Activated T-helper 1 cell treated with anti-CD3 and anti-CD28 coated beads, Interleukin-12 subunit alpha, Interleukin-12 subunit beta, Interleukin-2, Interleukin-4 antibody, amounts not matched to agents 30 ng/mL and 10 ng/mL and 1 ng/mL, durations not matched to agents 14 hours and 24 hours and 36 hours (primary cell): ENCODE measurements at regions not wholly inside any gene's neighbourhood (a gene's known extent, or its start where the extent isn't known, plus 50 kb on each side); places are given as distances from the start of the nearest gene placed in this dataset.
"Not testable (repeated sequence)": the region's sequence is repeated elsewhere in the genome, so short reads cannot be mapped to it uniquely, and the experiment has no call there.

Experiments
- DNase-seq: peaks from one replicate; pipeline ENCODE4 v3.0.0; 2021; ENCODE audit warnings: low spot score
- H3K27ac Mint-ChIP-seq: one replicate; pipeline ENCODE4 v1.8.0; 2021; ENCODE audit warnings: mild to moderate bottlenecking, mixed read lengths
- H3K27me3 Mint-ChIP-seq: one replicate; pipeline ENCODE4 v1.8.0; 2022; ENCODE audit warnings: mild to moderate bottlenecking, moderate library complexity, mixed read lengths; ENCODE audit not compliant: insufficient read depth
- H3K36me3 Mint-ChIP-seq: one replicate; pipeline ENCODE4 v1.8.0; 2021; ENCODE audit warnings: low read depth, mixed read lengths
- H3K4me1 Mint-ChIP-seq: one replicate; pipeline ENCODE4 v1.8.0; 2021; ENCODE audit warnings: low read depth, mixed read lengths
- H3K4me3 Mint-ChIP-seq: one replicate; pipeline ENCODE4 v1.8.0; 2021; ENCODE audit warnings: mild to moderate bottlenecking, moderate library complexity, mixed read lengths
- H3K9me3 Mint-ChIP-seq: one replicate; pipeline ENCODE4 v1.8.0; 2021; ENCODE audit warnings: mixed read lengths
- intact Hi-C: fragments of 100-400 bp; cut with micrococcal nuclease; formaldehyde crosslinking; loops from one replicate; pipeline ENCODE4 v1.15.1; 2024

DNA sequence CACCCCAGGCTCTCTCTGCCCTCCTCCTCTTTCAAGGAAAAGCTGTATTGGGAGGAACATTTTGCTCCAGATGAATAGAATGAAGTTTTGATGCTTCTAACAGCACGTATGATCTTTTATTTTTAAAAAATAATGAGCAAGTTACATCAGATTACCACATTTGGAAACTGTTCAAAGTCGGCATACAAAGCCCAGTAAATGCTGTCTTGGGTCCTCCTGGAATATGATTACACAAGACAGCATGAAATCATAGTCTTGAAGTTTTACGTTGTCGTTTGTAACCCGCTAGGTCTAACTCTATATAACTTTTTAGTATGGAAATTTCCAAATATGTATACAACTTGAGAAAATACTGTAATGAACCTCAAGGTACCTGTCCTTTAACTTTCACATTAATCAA lies 385.6 kb downstream of the HLX start:
- no peak overlapping the region for H3K4me3 Mint-ChIP-seq
- intact Hi-C loops: loop anchor here (5.0 kb wide), 1 partner anchor 907 kb away; no protein-coding TSS in a partner anchor
- peaks cover 2% of the 10 kb centered on the region for H3K27me3 Mint-ChIP-seq
- H3K36me3 Mint-ChIP-seq: no peaks in the 10 kb centered on the region
- no peaks in the 10 kb centered on the region for H3K9me3 Mint-ChIP-seq
- no peak for DNase-seq
- H3K4me1 Mint-ChIP-seq: no peaks in the 10 kb centered on the region
- no peak overlapping the region for H3K27ac Mint-ChIP-seq

GRCh38 chr1:221268295-221268694 lies 389.1 kb downstream of the HLX start:
- H3K9me3 Mint-ChIP-seq: no peaks in the 10 kb centered on the region
- peaks cover 2% of the 10 kb centered on the region for H3K27me3 Mint-ChIP-seq
- no peaks in the 10 kb centered on the region for H3K4me1 Mint-ChIP-seq
- H3K36me3 Mint-ChIP-seq: no peaks in the 10 kb centered on the region
- H3K27ac Mint-ChIP-seq: no peak overlapping the region
- intact Hi-C loops: no loop called here
- no peak for DNase-seq
- no peak overlapping the region for H3K4me3 Mint-ChIP-seq

GRCh38 chr1:221271701-221272100 lies 392.5 kb downstream of the HLX start:
- no peak for DNase-seq
- Mint-ChIP-seq H3K4me3 (no peak overlapping the region), H3K27ac (no peak overlapping the region), H3K27me3 (no peaks in the 10 kb centered on the region), H3K9me3 (no peaks in the 10 kb centered on the region), H3K4me1 (no peaks in the 10 kb centered on the region), H3K36me3 (no peaks in the 10 kb centered on the region)
- intact Hi-C loops: no loop called here

GRCh38 chr1:221272940-221273339 lies 393.7 kb downstream of the HLX start:
- H3K36me3 Mint-ChIP-seq: no peaks in the 10 kb centered on the region
- no peaks in the 10 kb centered on the region for H3K9me3 Mint-ChIP-seq
- no peaks in the 10 kb centered on the region for H3K27me3 Mint-ChIP-seq
- H3K27ac Mint-ChIP-seq: no peak overlapping the region
- no peak overlapping the region for H3K4me3 Mint-ChIP-seq
- no peak for DNase-seq
- intact Hi-C loops: no loop called here
- no peaks in the 10 kb centered on the region for H3K4me1 Mint-ChIP-seq

GRCh38 chr1:221274373-221274772 lies 395.1 kb downstream of the HLX start:
- H3K4me3 Mint-ChIP-seq: no peak overlapping the region
- no peak for DNase-seq
- no peak overlapping the region for H3K27ac Mint-ChIP-seq
- H3K36me3 Mint-ChIP-seq: no peaks in the 10 kb centered on the region
- no peaks in the 10 kb centered on the region for H3K9me3 Mint-ChIP-seq
- no peaks in the 10 kb centered on the region for H3K4me1 Mint-ChIP-seq
- intact Hi-C loops: no loop called here
- no peaks in the 10 kb centered on the region for H3K27me3 Mint-ChIP-seq

GRCh38 chr1:221276896-221277409 lies 397.7 kb downstream of the HLX start:
- intact Hi-C loops: no loop called here
- DNase-seq: no peak
- Mint-ChIP-seq H3K27ac (no peak overlapping the region), H3K36me3 (no peaks in the 10 kb centered on the region), H3K4me1 (no peaks in the 10 kb centered on the region), H3K27me3 (no peaks in the 10 kb centered on the region), H3K9me3 (no peaks in the 10 kb centered on the region), H3K4me3 (no peak overlapping the region)

DNA sequence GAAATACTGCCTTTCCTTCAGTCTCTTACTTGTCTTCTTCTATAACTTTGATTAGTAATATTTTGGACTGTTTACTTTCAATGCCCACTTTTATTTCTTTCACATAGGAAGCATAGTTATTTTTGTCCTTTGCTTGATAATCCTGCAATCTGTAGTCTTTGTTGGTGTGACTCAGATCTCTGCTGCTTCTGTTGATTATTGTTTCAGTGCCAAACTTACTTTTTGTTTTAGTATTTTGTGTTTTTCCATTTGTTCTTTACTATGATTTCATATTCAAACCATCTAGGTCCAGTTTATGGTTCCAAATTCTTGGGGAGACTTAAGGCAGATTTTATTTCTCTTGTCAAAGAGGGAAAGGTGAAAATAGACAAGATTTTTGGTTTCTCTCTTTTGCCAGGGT lies 399.9 kb downstream of the HLX start:
- Mint-ChIP-seq H3K27ac (no peak overlapping the region), H3K4me3 (no peak overlapping the region), H3K27me3 (no peaks in the 10 kb centered on the region), H3K9me3 (no peaks in the 10 kb centered on the region), H3K36me3 (no peaks in the 10 kb centered on the region), H3K4me1 (no peaks in the 10 kb centered on the region)
- intact Hi-C loops: no loop called here
- DNase-seq: no peak

DNA sequence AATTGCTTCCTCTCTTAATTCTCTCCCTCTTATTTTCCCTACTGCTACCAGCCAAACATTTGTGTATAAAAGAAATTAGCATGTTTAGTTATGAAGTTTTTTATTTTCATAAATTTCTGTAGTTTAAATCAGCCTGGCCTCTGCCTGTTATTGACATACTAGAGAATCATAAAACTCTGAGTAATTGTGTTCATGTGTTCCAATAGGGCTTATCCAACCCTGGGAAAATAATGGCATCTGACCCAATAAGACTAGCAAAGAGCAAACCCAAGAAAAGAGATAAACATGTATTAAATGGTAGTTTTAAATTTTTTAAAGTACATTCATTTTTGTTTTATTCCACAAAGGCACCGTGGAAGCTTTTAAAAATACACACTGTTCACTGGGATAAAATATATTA lies 404.3 kb downstream of the HLX start:
- Mint-ChIP-seq H3K27ac (no peak overlapping the region), H3K27me3 (no peaks in the 10 kb centered on the region), H3K4me1 (no peaks in the 10 kb centered on the region), H3K36me3 (no peaks in the 10 kb centered on the region), H3K4me3 (no peak overlapping the region), H3K9me3 (no peaks in the 10 kb centered on the region)
- intact Hi-C loops: no loop called here
- no peak for DNase-seq

GRCh38 chr1:221284028-221284427 lies 404.8 kb downstream of the HLX start:
- H3K9me3 Mint-ChIP-seq: no peaks in the 10 kb centered on the region
- no peak overlapping the region for H3K27ac Mint-ChIP-seq
- DNase-seq: no peak
- intact Hi-C loops: no loop called here
- H3K4me1 Mint-ChIP-seq: no peaks in the 10 kb centered on the region
- H3K27me3 Mint-ChIP-seq: no peaks in the 10 kb centered on the region
- no peaks in the 10 kb centered on the region for H3K36me3 Mint-ChIP-seq
- H3K4me3 Mint-ChIP-seq: no peak overlapping the region

GRCh38 chr1:221284991-221285390 lies 405.7 kb downstream of the HLX start:
- H3K9me3 Mint-ChIP-seq, DNase-seq, H3K4me1 Mint-ChIP-seq, H3K27ac Mint-ChIP-seq, intact Hi-C loops, H3K4me3 Mint-ChIP-seq, H3K36me3 Mint-ChIP-seq, H3K27me3 Mint-ChIP-seq: not testable (repeated sequence)

DNA sequence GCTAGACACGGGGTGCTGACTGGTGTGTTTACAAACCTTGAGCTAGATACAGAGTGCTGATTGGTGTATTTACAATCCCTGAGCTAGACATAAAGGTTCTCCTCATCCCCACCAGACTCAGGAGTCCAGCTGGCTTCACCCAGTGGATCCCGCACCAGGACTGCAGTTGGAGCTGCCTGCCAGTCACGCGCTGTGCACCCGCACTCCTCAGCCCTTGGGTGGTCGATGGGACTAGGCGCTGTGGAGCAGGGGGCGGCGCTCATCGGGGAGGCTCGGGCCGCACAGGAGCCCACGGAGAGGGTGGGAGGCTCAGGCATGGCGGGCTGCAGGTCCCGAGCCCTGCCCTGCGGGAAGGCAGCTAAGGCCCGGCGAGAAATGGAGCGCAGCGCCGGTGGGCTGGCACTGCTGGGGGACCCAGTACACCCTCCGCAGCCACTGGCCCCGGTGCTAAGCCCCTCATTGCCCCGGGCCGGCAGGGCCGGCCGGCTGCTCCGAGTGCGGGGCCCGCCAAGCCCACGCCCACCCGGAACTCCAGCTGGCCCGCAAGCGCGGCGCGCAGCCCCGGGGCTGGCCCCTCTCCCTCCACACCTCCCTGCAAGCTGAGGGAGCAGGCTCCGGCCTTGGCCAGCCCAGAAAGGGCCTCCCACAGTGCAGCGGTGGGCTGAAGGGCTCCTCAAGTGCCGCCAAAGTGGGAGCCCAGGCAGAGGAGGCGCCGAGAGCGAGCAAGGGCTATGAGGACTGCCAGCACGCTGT lies 406.4 kb downstream of the HLX start:
- not testable (repeated sequence) for H3K27ac Mint-ChIP-seq, H3K4me1 Mint-ChIP-seq, H3K36me3 Mint-ChIP-seq

GRCh38 chr1:221286399-221286798 lies 407.2 kb downstream of the HLX start:
- Mint-ChIP-seq H3K9me3 (no peaks in the 10 kb centered on the region), H3K27ac (no peak overlapping the region), H3K4me1 (no peaks in the 10 kb centered on the region), H3K27me3 (no peaks in the 10 kb centered on the region), H3K36me3 (no peaks in the 10 kb centered on the region), H3K4me3 (no peak overlapping the region)
- intact Hi-C loops: no loop called here
- DNase-seq: no peak

More for the DNA sequence above, 406.4 kb downstream of the HLX start:
- intact Hi-C loops, H3K4me3 Mint-ChIP-seq, DNase-seq, H3K9me3 Mint-ChIP-seq, H3K27me3 Mint-ChIP-seq: not testable (repeated sequence)

DNA sequence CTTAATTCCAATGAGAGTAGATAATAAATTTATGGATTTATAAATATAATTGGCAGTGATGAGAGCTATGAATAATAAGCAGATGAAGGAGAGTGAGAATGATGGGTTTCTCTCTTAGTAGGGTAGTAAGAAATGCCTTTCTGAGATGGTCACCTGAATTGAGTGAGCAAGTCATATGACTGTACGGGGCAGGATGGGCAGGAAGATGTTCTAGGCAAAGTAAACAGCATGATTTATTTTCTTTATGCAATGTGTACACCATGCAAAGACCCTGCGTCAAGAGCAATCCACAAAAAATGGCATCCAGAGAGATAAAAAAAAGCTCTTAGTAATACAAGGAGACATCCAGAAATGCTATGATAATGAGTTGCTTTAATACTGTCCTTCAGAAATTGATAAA lies 409.9 kb downstream of the HLX start:
- H3K27ac Mint-ChIP-seq: no peak overlapping the region

GRCh38 chr1:221290669-221291068 lies 411.4 kb downstream of the HLX start:
- intact Hi-C loops: no loop called here
- Mint-ChIP-seq H3K36me3 (no peaks in the 10 kb centered on the region), H3K4me1 (no peaks in the 10 kb centered on the region), H3K9me3 (no peaks in the 10 kb centered on the region), H3K27me3 (no peaks in the 10 kb centered on the region), H3K4me3 (no peak overlapping the region), H3K27ac (no peak overlapping the region)
- DNase-seq: no peak

More for the DNA sequence above, 409.9 kb downstream of the HLX start:
- no peaks in the 10 kb centered on the region for H3K36me3 Mint-ChIP-seq
- H3K9me3 Mint-ChIP-seq: no peaks in the 10 kb centered on the region
- H3K27me3 Mint-ChIP-seq: no peaks in the 10 kb centered on the region
- DNase-seq: no peak
- H3K4me1 Mint-ChIP-seq: no peaks in the 10 kb centered on the region
- no peak overlapping the region for H3K4me3 Mint-ChIP-seq
- intact Hi-C loops: no loop called here
